ENCODE measurements at regions not wholly inside any gene's neighbourhood (a gene's known extent, or its start where the extent isn't known, plus 50 kb on each side); places are given as distances from the start of the nearest gene placed in this dataset.

DNA sequence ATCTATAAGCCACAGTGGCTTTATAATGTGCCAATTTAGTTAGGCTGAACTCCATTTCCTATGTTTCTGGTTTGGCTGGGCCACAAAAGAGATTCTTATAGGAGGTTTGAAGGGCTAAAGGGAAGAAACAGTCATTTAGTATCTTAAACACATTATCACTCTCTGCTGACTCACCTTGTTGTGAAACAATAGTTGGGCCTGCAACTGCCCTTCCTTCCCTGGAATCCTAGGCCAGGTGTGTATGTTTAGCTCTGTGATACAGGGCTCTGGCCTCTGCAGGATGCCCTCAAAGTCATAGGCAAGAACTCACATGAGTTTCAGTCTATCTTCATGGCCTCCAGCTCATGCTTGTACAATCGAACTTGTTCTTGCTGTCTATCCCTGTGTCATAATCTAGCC, 400.0 kb upstream of the CELF4 start (continued):
- TF ChIP-seq, protein P1, sequence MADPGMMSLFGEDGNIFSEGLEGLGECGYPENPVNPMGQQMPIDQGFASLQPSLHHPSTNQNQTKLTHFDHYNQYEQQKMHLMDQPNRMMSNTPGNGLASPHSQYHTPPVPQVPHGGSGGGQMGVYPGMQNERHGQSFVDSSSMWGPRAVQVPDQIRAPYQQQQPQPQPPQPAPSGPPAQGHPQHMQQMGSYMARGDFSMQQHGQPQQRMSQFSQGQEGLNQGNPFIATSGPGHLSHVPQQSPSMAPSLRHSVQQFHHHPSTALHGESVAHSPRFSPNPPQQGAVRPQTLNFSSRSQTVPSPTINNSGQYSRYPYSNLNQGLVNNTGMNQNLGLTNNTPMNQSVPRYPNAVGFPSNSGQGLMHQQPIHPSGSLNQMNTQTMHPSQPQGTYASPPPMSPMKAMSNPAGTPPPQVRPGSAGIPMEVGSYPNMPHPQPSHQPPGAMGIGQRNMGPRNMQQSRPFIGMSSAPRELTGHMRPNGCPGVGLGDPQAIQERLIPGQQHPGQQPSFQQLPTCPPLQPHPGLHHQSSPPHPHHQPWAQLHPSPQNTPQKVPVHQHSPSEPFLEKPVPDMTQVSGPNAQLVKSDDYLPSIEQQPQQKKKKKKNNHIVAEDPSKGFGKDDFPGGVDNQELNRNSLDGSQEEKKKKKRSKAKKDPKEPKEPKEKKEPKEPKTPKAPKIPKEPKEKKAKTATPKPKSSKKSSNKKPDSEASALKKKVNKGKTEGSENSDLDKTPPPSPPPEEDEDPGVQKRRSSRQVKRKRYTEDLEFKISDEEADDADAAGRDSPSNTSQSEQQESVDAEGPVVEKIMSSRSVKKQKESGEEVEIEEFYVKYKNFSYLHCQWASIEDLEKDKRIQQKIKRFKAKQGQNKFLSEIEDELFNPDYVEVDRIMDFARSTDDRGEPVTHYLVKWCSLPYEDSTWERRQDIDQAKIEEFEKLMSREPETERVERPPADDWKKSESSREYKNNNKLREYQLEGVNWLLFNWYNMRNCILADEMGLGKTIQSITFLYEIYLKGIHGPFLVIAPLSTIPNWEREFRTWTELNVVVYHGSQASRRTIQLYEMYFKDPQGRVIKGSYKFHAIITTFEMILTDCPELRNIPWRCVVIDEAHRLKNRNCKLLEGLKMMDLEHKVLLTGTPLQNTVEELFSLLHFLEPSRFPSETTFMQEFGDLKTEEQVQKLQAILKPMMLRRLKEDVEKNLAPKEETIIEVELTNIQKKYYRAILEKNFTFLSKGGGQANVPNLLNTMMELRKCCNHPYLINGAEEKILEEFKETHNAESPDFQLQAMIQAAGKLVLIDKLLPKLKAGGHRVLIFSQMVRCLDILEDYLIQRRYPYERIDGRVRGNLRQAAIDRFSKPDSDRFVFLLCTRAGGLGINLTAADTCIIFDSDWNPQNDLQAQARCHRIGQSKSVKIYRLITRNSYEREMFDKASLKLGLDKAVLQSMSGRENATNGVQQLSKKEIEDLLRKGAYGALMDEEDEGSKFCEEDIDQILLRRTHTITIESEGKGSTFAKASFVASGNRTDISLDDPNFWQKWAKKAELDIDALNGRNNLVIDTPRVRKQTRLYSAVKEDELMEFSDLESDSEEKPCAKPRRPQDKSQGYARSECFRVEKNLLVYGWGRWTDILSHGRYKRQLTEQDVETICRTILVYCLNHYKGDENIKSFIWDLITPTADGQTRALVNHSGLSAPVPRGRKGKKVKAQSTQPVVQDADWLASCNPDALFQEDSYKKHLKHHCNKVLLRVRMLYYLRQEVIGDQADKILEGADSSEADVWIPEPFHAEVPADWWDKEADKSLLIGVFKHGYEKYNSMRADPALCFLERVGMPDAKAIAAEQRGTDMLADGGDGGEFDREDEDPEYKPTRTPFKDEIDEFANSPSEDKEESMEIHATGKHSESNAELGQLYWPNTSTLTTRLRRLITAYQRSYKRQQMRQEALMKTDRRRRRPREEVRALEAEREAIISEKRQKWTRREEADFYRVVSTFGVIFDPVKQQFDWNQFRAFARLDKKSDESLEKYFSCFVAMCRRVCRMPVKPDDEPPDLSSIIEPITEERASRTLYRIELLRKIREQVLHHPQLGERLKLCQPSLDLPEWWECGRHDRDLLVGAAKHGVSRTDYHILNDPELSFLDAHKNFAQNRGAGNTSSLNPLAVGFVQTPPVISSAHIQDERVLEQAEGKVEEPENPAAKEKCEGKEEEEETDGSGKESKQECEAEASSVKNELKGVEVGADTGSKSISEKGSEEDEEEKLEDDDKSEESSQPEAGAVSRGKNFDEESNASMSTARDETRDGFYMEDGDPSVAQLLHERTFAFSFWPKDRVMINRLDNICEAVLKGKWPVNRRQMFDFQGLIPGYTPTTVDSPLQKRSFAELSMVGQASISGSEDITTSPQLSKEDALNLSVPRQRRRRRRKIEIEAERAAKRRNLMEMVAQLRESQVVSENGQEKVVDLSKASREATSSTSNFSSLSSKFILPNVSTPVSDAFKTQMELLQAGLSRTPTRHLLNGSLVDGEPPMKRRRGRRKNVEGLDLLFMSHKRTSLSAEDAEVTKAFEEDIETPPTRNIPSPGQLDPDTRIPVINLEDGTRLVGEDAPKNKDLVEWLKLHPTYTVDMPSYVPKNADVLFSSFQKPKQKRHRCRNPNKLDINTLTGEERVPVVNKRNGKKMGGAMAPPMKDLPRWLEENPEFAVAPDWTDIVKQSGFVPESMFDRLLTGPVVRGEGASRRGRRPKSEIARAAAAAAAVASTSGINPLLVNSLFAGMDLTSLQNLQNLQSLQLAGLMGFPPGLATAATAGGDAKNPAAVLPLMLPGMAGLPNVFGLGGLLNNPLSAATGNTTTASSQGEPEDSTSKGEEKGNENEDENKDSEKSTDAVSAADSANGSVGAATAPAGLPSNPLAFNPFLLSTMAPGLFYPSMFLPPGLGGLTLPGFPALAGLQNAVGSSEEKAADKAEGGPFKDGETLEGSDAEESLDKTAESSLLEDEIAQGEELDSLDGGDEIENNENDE (IDR thresholded peaks at IDR 0.05; ENCODE audit: insufficient replicate concordance, low read length), result no peak
- TF ChIP-seq CEBPB (IDR thresholded peaks at IDR 0.05; ENCODE audit: low read depth, low read length) (no peak), RNF2 (IDR thresholded peaks at IDR 0.05; ENCODE audit: borderline replicate concordance, low read depth, low read length, missing control alignments, poor library complexity, severe bottlenecking) (no peak), KDM5A (IDR thresholded peaks at IDR 0.05; ENCODE audit: low read length) (no peak), KDM1A (IDR thresholded peaks at IDR 0.05; ENCODE audit: borderline replicate concordance, low read length) (no peak), POU5F1 (IDR thresholded peaks at IDR 0.05; ENCODE audit: low read depth, low read length) (no peak)

Data from H1 (cell line).